Bronchial epithelial cell (primary cell): ENCODE measurements at regions not wholly inside any gene's neighbourhood (a gene's known extent, or its start where the extent isn't known, plus 50 kb on each side); places are given as distances from the start of the nearest gene placed in this dataset.

Source experiments
- DNase-seq: peaks from one replicate; pipeline ENCODE4 v3.0.0-alpha.2; 2010; ENCODE audit warnings: low read depth
- FAIRE-seq: peaks from 2 replicates; lab custom pipeline; 2011; peaks lifted over from hg19 to GRCh38; lab: Jason Lieb, UNC
- H3K27me3 ChIP-seq: 2 replicates; pipeline ENCODE4 v1.5.1; 2011; ENCODE audit warnings: low read length; ENCODE audit not compliant: control insufficient read depth, insufficient read depth
- H3K36me3 ChIP-seq: 2 replicates; pipeline ENCODE4 v1.5.1; 2011; ENCODE audit warnings: low read length; ENCODE audit not compliant: control insufficient read depth, insufficient read depth
- H3K4me3 ChIP-seq: 2 replicates; pipeline ENCODE4 v1.5.1; 2011; ENCODE audit warnings: mild to moderate bottlenecking, low read depth, low read length, control low read depth
- CTCF ChIP-seq: IDR thresholded peaks from 2 replicates; pipeline ENCODE4 v1.5.1; 2011; ENCODE audit warnings: mild to moderate bottlenecking, moderate library complexity, low read length, control low read depth, inconsistent platforms; ENCODE audit not compliant: insufficient read depth, severe bottlenecking

GRCh38 chr2:176817061-176817565 lies 395.5 kb upstream of the HNRNPA3 start:
- no peaks in the 10 kb centered on the region for H3K36me3 ChIP-seq
- TF ChIP-seq CTCF, result no peak
- no peaks in the 10 kb centered on the region for H3K27me3 ChIP-seq
- FAIRE-seq (no peak), DNase-seq (no peak)
- no peak overlapping the region for H3K4me3 ChIP-seq

- no peak for TF ChIP-seq CTCF
- H3K4me3 ChIP-seq, result no peak overlapping the region
- DNase-seq (no peak), FAIRE-seq (no peak)
- no peaks in the 10 kb centered on the region for H3K36me3 ChIP-seq
- no peaks in the 10 kb centered on the region for H3K27me3 ChIP-seq
These were observed 394.5 kb upstream of the HNRNPA3 start for GRCh38 chr2:176818076-176818475.

GRCh38 chr2:176818617-176819016 lies 394.0 kb upstream of the HNRNPA3 start:
- FAIRE-seq (no peak), DNase-seq (no peak)
- Histone ChIP-seq H3K27me3 (no peaks in the 10 kb centered on the region), H3K36me3 (no peaks in the 10 kb centered on the region), H3K4me3 (no peak overlapping the region)
- no peak for TF ChIP-seq CTCF

GRCh38 chr2:176819306-176819705 lies 393.3 kb upstream of the HNRNPA3 start:
- H3K36me3 ChIP-seq, result no peaks in the 10 kb centered on the region
- DNase-seq (no peak), FAIRE-seq (no peak)
- no peak for TF ChIP-seq CTCF
- no peaks in the 10 kb centered on the region for H3K27me3 ChIP-seq
- H3K4me3 ChIP-seq, result no peak overlapping the region

GRCh38 chr2:176820371-176820932 lies 392.1 kb upstream of the HNRNPA3 start:
- DNase-seq (no peak), FAIRE-seq (no peak)
- Histone ChIP-seq H3K27me3 (no peaks in the 10 kb centered on the region), H3K4me3 (no peak overlapping the region), H3K36me3 (no peaks in the 10 kb centered on the region)
- no peak for TF ChIP-seq CTCF

GRCh38 chr2:176821350-176821749 lies 391.2 kb upstream of the HNRNPA3 start:
- TF ChIP-seq CTCF, result no peak
- no peak for DNase-seq
- no peak overlapping the region for H3K4me3 ChIP-seq
- H3K27me3 ChIP-seq, result no peaks in the 10 kb centered on the region
- FAIRE-seq, result peak; percentile 66
- no peaks in the 10 kb centered on the region for H3K36me3 ChIP-seq
